Gastroesophageal sphincter (tissue), 4 donors: ENCODE measurements at regions not wholly inside any gene's neighbourhood (a gene's known extent, or its start where the extent isn't known, plus 50 kb on each side); places are given as distances from the start of the nearest gene placed in this dataset.

Source experiments
- ATAC-seq: fragments of 150-250 bp; one replicate; pipeline ENCODE4 v1.9.1; 2016; ENCODE audit warnings: mild to moderate bottlenecking, moderate library complexity
- H3K27ac ChIP-seq, 4 donors: fragments of 200-600 bp; sonication (generic) in 3 of 4; 1 replicate in 3 of 4; 2 replicates in 1 of 4; pipeline ENCODE4 v1.5.1; 2016 to 2019
- H3K27me3 ChIP-seq: fragments of 200-600 bp; sonication (generic); one replicate; pipeline ENCODE4 v1.5.1; 2019
- H3K36me3 ChIP-seq, 2 donors: fragments of 200-600 bp; sonication (generic); one replicate each; pipeline ENCODE4 v1.5.1; 2019; ENCODE audit warnings: control low read depth in 1 of 2
- H3K4me1 ChIP-seq, 3 donors: fragments of 200-600 bp; sonication (generic); 1 replicate in 2 of 3; 2 replicates in 1 of 3; pipeline ENCODE4 v1.5.1; 2016 to 2019; ENCODE audit warnings: control low read depth in 2 of 3
- H3K4me3 ChIP-seq, 2 donors: fragments of 200-600 bp; sonication (generic); one replicate each; pipeline ENCODE4 v1.5.1; 2019; ENCODE audit warnings: mild to moderate bottlenecking in 1 of 2, moderate library complexity in 1 of 2
- H3K9me3 ChIP-seq, 3 donors: fragments of 200-600 bp; sonication (generic); one replicate each; pipeline ENCODE4 v1.5.1; 2017 to 2019; ENCODE audit warnings: control low read depth in 2 of 3
- CTCF ChIP-seq, 4 experiments: fragments of 200-600 bp in 2 of 4; fragments of 450-650 bp in 2 of 4; sonication (generic) in 1 of 4; IDR thresholded peaks; one replicate each; pipeline ENCODE4 v1.5.1; 2017 to 2019; ENCODE audit warnings: antibody characterized with exemption in 4 of 4, mild to moderate bottlenecking in 2 of 4, moderate library complexity in 2 of 4
- EP300 ChIP-seq: sonication (generic); formaldehyde crosslinking; IDR thresholded peaks from one replicate; pipeline ENCODE4 v1.6.1; 2017; ENCODE audit warnings: antibody characterized with exemption, mild to moderate bottlenecking
- POLR2A ChIP-seq, 2 donors: fragments of 450-650 bp; IDR thresholded peaks; one replicate each; pipeline ENCODE4 v1.6.1; 2017; ENCODE audit warnings: antibody characterized with exemption in 2 of 2, mild to moderate bottlenecking in 2 of 2, moderate library complexity in 1 of 2
- POLR2AphosphoS5 ChIP-seq: sonication (generic); formaldehyde crosslinking; IDR thresholded peaks from one replicate; pipeline ENCODE4 v1.6.1; 2017; ENCODE audit warnings: antibody characterized with exemption
- WGBS, 2 donors: methylation state at CpG; one replicate each; pipeline ENCODE4 v1.1.5; 2018; ENCODE audit warnings: low coverage in 1 of 2; 5-methylcytosine and 5-hydroxymethylcytosine counted together

GRCh38 chr4:114389070-114389685 is 209.4 kb upstream of the UGT8 start:
- H3K4me1 ChIP-seq = no peaks in the 10 kb centered on the region
- ATAC-seq = no peak
- WGBS, 2 donors = 68 to 95% methylated on average over 5 to 8 of the region's 9 CpGs
- peaks cover 6% of the 10 kb centered on the region for H3K27me3 ChIP-seq
- no peak for TF ChIP-seq POLR2A (IDR thresholded peaks at IDR 0.05)
- no peaks in the 10 kb centered on the region for H3K9me3 ChIP-seq
- H3K36me3 ChIP-seq = no peaks in the 10 kb centered on the region
- no peak overlapping the region for H3K27ac ChIP-seq
- no peak overlapping the region for H3K4me3 ChIP-seq

- Histone ChIP-seq H3K4me1 (no peaks in the 10 kb centered on the region), H3K36me3 (no peaks in the 10 kb centered on the region), H3K4me3 (no peak overlapping the region), H3K9me3 (no peaks in the 10 kb centered on the region), H3K27me3 (peaks cover 6% of the 10 kb centered on the region), H3K27ac (no peak overlapping the region)
- WGBS, 2 donors = 79 to 80% methylated on average over 3 of the region's 3 CpGs
- TF ChIP-seq POLR2AphosphoS5 (no peak), POLR2A (IDR thresholded peaks at IDR 0.05) (no peak), EP300 (no peak), CTCF (IDR thresholded peaks at IDR 0.05) (no peak)
- no peak for ATAC-seq
These were observed 205.1 kb upstream of the UGT8 start for GRCh38 chr4:114393295-114394038.

GRCh38 chr4:114396808-114397207 is 201.8 kb upstream of the UGT8 start:
- no peaks in the 10 kb centered on the region for H3K36me3 ChIP-seq
- 83 to 89% methylated on average over 2 of the region's 2 CpGs for WGBS, 2 donors
- no peaks in the 10 kb centered on the region for H3K9me3 ChIP-seq
- H3K27me3 ChIP-seq = no peaks in the 10 kb centered on the region
- H3K27ac ChIP-seq = no peak overlapping the region
- no peak for ATAC-seq
- no peak for TF ChIP-seq POLR2A (IDR thresholded peaks at IDR 0.05)
- TF ChIP-seq CTCF (IDR thresholded peaks at IDR 0.05) = no peak
- no peak for TF ChIP-seq POLR2AphosphoS5
- no peak for TF ChIP-seq EP300
- no peak overlapping the region for H3K4me3 ChIP-seq
- no peaks in the 10 kb centered on the region for H3K4me1 ChIP-seq

- H3K4me1 ChIP-seq = no peaks in the 10 kb centered on the region
- no peak overlapping the region for H3K4me3 ChIP-seq
- no peak overlapping the region for H3K27ac ChIP-seq
- no peak for ATAC-seq
- H3K36me3 ChIP-seq = no peaks in the 10 kb centered on the region
- no peaks in the 10 kb centered on the region for H3K27me3 ChIP-seq
- H3K9me3 ChIP-seq = no peaks in the 10 kb centered on the region
- no peak for TF ChIP-seq CTCF (IDR thresholded peaks at IDR 0.05)
- TF ChIP-seq POLR2AphosphoS5 = no peak
- TF ChIP-seq POLR2A (IDR thresholded peaks at IDR 0.05) = no peak
- no peak for TF ChIP-seq EP300
These were observed 200.2 kb upstream of the UGT8 start for GRCh38 chr4:114398410-114398809.

- TF ChIP-seq CTCF (IDR thresholded peaks at IDR 0.05) (no peak), EP300 (no peak), POLR2AphosphoS5 (no peak), POLR2A (IDR thresholded peaks at IDR 0.05) (no peak)
- H3K27me3 ChIP-seq = no peaks in the 10 kb centered on the region
- 30 to 83% methylated on average over 2 to 3 of the region's 5 CpGs for WGBS, 2 donors
- no peak for ATAC-seq
- no peak overlapping the region for H3K27ac ChIP-seq
- H3K36me3 ChIP-seq = no peaks in the 10 kb centered on the region
- no peaks in the 10 kb centered on the region for H3K9me3 ChIP-seq
- no peak overlapping the region for H3K4me3 ChIP-seq
- H3K4me1 ChIP-seq = no peaks in the 10 kb centered on the region
These were observed 199.5 kb upstream of the UGT8 start for GRCh38 chr4:114399105-114399504.
